ENCODE measurements at regions not wholly inside any gene's neighbourhood (a gene's known extent, or its start where the extent isn't known, plus 50 kb on each side); places are given as distances from the start of the nearest gene placed in this dataset.
"Not testable (repeated sequence)": the region's sequence is repeated elsewhere in the genome, so short reads cannot be mapped to it uniquely, and the experiment has no call there.

DNA sequence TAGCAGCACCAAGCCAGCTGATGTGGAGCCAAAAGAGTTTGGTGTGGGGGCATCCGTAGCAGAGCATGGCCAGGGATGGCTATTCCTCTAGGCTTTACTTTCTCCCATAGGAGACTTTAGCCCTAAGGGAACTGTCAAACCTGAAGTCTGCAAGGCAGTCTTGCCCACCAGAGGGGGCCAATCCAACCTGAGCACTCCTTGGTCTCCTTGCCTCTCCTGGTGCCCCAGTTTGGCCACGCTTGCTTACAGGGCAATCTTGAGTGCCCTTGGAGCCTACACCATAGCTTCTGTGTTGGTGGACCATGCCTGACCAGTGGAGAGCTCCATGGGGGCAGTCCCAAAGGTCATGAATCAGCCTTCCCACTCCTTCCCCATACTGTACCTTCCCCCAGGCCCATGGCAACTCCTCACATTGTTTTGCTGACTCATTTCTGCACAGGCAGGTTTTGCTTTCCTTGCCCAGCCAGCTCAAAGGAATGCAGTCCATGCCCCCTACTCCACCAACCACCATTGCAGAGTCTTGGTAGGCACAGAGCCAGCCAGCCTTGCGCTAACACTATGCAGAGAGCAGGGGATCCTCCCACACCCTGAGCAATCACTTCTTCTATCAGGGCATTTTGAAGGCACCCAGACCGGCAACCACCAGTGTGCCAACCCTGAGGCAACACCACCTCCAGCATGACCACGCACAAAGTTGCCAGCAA lies 1421.2 kb upstream of the RAG2 start:
- no peak for ATAC-seq
- peak; percentile 45 for DNase-seq (ENCODE audit: missing footprints)
- intact Hi-C loops (cut with DNase I): no loop called here

GRCh38 chr11:38014405-38014804 lies 1416.4 kb upstream of the RAG2 start:
- no peak for DNase-seq (ENCODE audit: missing footprints)
- intact Hi-C loops (cut with DNase I): no loop called here
- ATAC-seq: peak; percentile 81

GRCh38 chr11:38013157-38013556 lies 1415.1 kb upstream of the RAG2 start:
- intact Hi-C loops (cut with DNase I): no loop called here
- ATAC-seq: no peak
- no peak for DNase-seq (ENCODE audit: missing footprints)

DNA sequence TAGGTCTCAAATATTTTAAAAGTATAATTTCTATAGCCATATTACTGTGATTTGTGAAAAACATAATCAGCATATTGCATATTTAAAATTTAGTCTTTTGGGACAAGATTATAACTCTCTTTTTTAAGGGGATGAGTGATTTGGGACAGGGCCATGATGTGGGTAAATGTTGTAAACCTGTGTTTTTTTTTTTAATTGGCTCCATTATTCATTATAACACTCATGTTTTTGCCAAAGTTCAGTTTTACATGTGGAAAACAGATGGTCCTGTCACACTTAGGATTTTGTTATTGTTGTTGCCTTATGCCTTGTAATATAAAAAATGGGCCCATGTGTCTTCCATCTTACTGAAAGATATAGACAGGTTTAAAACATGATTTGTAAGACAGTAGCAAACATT lies 1413.5 kb upstream of the RAG2 start:
- DNase-seq (ENCODE audit: missing footprints): no peak
- intact Hi-C loops (cut with DNase I): no loop called here
- ATAC-seq: no peak

DNA sequence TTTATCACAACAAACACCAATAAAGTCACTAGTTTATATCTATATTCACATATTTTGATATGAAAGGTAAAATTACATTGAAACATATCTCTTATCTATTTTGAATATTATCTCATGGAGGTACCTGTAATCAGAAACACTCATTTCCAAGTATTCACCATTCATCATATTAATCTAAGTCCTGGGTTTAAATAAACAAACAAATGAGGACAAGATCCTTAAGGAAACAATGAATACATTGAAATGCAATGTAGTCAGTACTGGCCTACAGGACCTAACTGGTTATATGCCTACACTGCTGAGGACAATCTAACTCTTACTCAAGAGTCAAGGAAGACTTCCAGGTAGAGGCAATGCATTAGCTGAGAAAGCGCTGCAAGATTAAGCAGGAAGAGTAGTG lies 1411.9 kb upstream of the RAG2 start:
- ATAC-seq: no peak
- DNase-seq (ENCODE audit: missing footprints): no peak
- intact Hi-C loops (cut with DNase I): no loop called here

- ATAC-seq (no peak), DNase-seq (ENCODE audit: missing footprints) (no peak)
- intact Hi-C loops (cut with DNase I): no loop called here
Observed at GRCh38 chr11:38006466-38006865, 1408.4 kb upstream of the RAG2 start.

- DNase-seq (ENCODE audit: missing footprints) (no peak), ATAC-seq (no peak)
- intact Hi-C loops (cut with DNase I): no loop called here
Observed at GRCh38 chr11:38005597-38005996, 1407.6 kb upstream of the RAG2 start.

- no peak for DNase-seq (ENCODE audit: missing footprints)
- ATAC-seq: no peak
- intact Hi-C loops (cut with DNase I): no loop called here
Observed at GRCh38 chr11:37999171-37999570, 1401.1 kb upstream of the RAG2 start.

DNA sequence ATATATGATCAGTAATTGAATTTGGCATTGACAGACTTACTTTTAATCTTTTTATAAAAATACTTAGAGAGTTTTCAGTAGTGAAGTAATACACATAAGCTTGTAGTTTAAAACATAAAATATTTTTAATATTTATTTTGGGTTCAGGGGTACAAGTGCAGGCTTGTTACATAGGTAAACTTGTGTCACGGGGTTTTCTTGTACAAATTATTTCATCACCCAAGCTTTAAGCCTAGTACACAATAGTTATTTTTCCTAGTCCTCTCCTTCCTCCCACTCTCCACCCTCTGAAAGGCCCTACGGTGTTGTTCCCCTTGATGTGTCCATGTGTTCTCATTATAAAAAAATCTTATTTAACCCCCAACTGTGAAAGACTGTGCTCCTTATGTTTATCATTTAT lies 1397.8 kb upstream of the RAG2 start:
- ATAC-seq (no peak), DNase-seq (ENCODE audit: missing footprints) (no peak)
- intact Hi-C loops (cut with DNase I): no loop called here

- intact Hi-C loops (cut with DNase I): no loop called here
- no peak for DNase-seq (ENCODE audit: missing footprints)
- peak; percentile 94 for ATAC-seq
Observed at GRCh38 chr11:37988031-37988430, 1390.0 kb upstream of the RAG2 start.

DNA sequence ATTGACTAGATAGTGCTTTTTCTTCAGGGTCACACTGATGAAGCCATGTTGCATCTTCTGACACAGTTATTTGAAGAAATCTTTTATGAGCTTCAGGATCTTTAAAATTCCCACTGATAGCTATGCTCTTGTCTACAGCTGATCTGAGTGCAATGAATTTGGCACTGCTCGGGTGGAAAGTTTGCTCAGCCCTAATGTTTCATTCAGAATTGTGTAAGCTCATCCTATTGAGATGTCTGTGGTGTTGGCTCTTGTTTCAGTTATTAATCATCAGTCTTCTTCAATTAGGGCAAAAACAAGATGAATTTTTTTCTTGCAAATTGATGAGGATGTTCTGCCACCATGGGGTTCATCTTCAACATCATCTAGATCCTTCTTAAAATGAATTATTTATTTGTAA lies 1387.0 kb upstream of the RAG2 start:
- DNase-seq (ENCODE audit: missing footprints): no peak
- no peak for ATAC-seq
- intact Hi-C loops (cut with DNase I): no loop called here

DNA sequence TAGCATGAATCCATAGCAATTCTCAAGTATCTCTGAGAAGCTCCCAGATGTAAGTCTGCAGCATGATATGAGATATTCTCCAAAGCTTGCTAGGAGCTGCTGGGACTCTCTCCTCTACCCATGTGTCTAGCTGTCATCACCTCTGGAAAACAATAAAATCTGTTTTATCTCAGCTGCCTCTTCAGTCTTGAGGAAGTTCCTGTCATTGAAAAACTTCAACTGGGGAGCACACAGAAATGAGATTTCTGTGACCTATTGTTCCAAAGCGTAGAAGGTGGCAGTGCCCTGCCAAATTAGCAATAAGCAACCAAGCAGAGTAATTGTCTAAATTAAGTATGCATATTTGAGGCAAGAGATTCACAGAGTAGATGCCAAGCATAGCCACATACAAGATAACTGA lies 1380.6 kb upstream of the RAG2 start:
- no peak for ATAC-seq
- intact Hi-C loops (cut with DNase I): no loop called here

GRCh38 chr11:37973941-37974340 lies 1375.9 kb upstream of the RAG2 start:
- DNase-seq (ENCODE audit: missing footprints) (no peak), ATAC-seq (no peak)
- intact Hi-C loops (cut with DNase I): no loop called here

More for the DNA sequence above, 1380.6 kb upstream of the RAG2 start:
- DNase-seq (ENCODE audit: missing footprints): no peak

- ATAC-seq: no peak
- DNase-seq (ENCODE audit: missing footprints): no peak
- intact Hi-C loops (cut with DNase I): no loop called here
Observed at GRCh38 chr11:37972691-37973090, 1374.7 kb upstream of the RAG2 start.

DNA sequence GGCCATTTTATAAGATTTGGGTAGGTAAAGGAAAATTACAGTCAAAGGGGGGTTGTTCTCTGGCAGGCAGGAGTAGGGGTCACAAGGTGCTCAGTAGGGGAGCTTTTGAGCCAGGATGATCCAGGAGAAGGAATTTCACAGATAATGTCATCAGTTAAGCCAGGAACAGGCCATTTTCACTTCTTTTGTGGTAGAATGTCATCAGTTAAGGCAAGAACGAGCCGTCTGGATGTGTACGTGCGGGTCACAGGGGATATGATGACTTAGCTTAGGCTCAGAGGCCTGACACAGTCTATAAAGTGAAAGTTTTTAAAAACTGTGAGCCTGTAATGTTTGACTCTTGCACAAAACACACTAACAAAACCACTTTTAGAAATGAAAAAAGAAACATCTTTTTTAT lies 1371.3 kb upstream of the RAG2 start:
- intact Hi-C loops (cut with DNase I); ATAC-seq; DNase-seq (ENCODE audit: missing footprints): not testable (repeated sequence)

GRCh38 chr11:37968148-37968547 lies 1370.1 kb upstream of the RAG2 start:
- DNase-seq (ENCODE audit: missing footprints): no peak
- ATAC-seq: no peak

DNA sequence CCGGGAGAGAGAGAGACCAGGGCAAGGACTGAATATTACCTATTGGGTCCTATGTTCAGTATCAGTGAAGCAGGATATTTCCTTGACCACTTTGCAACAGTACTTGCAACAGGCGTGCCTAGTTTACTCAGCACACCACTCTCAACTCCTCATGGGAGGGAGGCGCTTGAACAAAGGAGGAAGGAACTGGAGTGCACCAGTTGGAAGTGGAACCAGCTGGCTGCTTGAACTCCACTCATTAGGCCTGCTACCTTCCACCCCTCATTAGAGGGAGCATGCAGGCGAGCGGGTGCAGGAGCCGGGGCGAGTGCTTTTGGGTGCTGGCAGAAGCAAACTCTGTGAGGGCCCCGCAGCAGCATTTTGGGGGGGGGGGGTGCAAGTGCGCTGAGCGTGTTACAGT lies 1369.6 kb upstream of the RAG2 start:
- DNase-seq (ENCODE audit: missing footprints) (no peak), ATAC-seq (no peak)
- intact Hi-C loops (cut with DNase I): no loop called here

More at GRCh38 chr11:37968148-37968547, 1370.1 kb upstream of the RAG2 start:
- intact Hi-C loops (cut with DNase I): no loop called here

- no peak for DNase-seq (ENCODE audit: missing footprints)
- no peak for ATAC-seq
- intact Hi-C loops (cut with DNase I): no loop called here
Observed at GRCh38 chr11:37963440-37963839, 1365.4 kb upstream of the RAG2 start.

GRCh38 chr11:37957717-37958116 lies 1359.7 kb upstream of the RAG2 start:
- DNase-seq (ENCODE audit: missing footprints) (no peak), ATAC-seq (no peak)
- intact Hi-C loops (cut with DNase I): no loop called here

DNA sequence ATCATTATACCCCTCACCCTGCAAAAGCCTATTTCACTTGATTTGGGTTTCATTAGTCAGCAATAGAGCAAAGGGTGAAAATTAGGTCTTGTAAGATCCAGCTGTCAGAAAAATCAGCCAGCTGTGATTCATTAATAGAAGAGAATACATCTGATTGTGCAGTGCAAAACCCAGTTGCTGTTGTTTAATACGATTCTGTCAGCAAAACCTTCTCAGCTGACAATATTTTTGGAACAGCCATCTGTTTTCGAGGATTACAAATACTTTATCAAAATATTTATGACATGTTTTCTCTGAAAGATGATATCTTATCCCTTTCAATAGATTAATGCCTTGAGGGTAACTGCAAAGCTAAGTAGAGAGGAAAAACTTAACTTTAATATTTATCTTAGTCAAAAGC lies 1354.0 kb upstream of the RAG2 start:
- DNase-seq (ENCODE audit: missing footprints) (no peak), ATAC-seq (no peak)
- intact Hi-C loops (cut with DNase I): no loop called here

DNA sequence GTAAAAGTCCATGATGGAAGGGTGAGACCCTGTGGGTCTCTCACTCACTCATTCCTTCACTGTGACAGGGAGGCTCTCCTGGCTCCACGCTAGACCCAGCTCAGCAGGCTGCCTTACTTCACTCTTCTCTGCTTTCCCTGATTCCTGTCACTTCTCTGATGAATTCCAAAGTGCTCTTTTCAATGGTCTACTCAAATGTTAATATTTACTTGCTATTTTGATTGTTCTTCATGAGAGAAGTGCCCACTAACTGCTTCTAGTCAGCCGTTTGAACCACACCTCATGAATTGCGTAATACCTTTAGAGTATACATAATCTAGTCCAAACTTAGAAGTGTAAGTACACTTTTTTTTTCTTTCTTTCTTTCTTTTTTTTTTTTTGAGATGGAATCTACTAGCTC lies 1350.2 kb upstream of the RAG2 start:
- DNase-seq (ENCODE audit: missing footprints) (no peak), ATAC-seq (no peak)
- intact Hi-C loops (cut with DNase I): no loop called here

All from Right ventricle myocardium inferior (tissue), 1 donor.